ENCODE measurements at regions not wholly inside any gene's neighbourhood (a gene's known extent, or its start where the extent isn't known, plus 50 kb on each side); places are given as distances from the start of the nearest gene placed in this dataset.
A peak's percentile ranks its signal among the peaks of the same experiment; 100 is the strongest.

- DNase-seq = no peak
Observed at GRCh38 chr2:196362973-196363549, 191.7 kb upstream of the STK17B start.

DNA sequence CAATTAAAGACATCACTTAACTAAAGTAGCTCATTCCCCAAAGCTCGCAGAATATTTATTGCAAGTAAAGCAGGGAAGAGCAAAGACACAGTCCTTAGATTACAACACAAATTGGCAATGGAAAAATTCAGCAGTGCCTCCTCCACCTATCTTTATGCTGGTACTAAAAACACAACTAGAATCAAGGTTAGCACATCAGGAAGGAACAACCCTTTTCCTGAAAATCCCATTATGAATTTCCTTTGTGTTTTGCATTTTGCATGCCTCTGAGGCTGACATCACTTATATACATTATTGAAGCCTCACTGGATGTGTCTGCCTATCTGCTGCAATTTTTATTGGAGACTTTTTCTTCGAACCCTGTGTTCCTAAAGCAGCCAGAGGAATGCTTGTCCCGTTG, 193.8 kb upstream of the STK17B start:
- no peak for DNase-seq

DNA sequence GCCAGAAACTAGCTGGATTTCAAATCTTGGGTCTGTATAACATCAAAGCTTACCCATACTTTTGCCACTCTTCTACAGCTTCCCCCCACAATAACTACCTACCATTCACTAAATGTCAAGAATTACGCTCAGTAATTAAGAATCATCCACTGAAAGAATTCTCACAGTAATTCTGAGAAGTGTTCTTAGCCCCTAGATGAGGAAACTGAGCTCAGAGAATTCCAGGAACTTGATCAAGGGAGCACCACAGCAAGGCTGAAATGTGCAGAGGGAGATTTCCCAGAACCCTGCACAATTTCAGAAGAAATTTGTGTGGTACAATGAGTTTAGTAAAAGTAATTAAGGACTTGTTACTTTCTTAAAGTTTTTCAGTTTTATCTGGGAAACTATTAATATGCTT, 194.5 kb upstream of the STK17B start:
- DNase-seq = no peak

DNA sequence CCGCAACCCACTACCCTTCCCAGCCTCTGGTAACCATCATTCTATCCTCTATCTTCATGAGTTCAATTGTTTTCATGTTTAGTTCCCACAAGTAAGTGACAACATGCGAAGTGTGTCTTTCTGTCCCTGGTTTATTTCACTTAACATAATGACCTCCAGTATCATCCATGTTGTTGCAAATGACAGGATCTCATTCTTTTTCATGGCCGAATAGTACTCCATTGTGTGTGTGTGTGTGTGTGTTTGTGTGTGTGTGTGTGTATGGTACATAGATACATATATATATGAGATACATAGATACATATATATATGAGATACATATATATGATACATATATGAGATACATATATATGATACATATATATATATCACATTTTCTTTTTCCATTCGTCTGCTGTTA, 196.3 kb upstream of the STK17B start:
- DNase-seq = no peak

DNA sequence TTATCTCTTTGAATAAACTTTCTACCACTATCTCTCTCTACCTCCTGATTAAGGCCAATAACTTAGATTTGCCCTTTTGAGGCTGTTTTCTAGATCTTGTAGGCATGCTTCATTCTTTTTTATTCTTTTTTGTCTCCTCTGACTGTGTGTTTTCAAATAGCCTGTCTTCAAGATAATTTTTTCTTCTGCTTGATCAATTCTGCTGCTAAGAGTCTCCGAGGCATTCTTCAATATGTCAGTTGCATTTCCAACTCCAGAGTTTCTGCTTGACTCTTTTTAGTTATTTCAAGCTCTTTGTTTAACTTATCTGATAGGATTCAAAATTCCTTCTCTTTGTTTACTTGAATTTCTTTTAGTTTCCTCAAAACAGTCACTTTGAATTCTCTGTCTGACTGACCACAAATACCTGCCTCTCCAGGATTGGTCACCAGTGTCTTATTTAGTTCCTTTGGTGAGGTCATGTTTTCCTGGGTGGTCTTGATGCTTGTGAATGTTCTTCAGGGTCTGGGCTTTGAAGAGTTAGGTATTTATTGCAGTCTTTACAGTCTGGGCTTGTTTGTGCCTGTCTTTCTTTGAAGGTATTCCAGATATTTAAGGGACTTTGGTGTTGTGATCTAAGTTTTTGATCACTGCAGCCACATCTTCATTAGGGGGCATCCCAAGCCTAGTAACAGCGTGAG, 197.3 kb upstream of the STK17B start:
- DNase-seq = no peak

DNA sequence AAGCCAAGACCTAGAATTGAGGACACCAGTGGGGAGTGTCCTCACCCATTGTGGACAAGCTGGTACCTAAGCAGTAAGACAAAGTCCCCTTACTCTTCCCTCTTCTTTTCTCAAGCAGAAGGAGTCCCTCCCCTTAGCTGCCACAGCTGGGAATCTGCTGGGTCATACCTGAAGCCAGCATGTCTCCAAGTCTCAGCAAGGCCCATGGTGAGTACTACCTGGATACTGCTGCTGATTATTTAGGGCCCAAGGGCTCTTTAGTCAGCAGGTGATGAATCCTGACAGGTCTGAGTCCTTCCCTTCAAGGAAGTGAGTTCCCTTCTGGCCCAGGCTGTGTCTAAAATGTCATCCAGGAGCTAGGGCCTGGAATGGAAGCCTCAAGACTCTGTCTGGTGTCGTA, 198.6 kb upstream of the STK17B start:
- no peak for DNase-seq

GRCh38 chr2:196370381-196370780, 199.0 kb upstream of the STK17B start:
- DNase-seq = no peak

DNA sequence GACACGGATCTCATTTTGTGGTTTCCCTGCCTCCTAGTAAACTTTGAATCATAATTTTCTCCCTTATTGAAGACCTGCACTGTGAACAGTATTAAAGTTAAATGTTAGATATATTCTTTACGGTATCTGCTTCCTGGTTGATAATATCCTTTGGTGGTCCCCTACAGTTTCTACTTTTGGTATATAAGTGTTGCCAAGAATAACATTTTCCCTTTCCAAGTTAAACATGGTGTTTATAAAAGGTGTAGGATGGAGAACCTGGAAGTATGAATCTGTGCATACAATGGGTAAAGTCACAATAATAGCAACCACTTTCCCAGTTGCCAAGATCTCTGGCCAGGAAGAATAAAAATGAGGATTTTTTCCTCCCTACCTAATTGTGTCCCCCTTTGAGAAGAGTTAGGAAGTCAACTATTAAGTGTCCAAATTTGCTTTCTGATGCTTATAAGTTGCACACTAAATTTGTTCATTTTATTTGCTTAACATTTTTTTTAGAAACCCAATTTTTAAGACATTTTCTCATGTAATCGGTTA, 201.0 kb upstream of the STK17B start:
- no peak for DNase-seq

- no peak for DNase-seq
Observed at GRCh38 chr2:196372811-196373664, 201.7 kb upstream of the STK17B start.

- peak; percentile 38 to 47 for DNase-seq
Observed at GRCh38 chr2:196376984-196377877, 205.9 kb upstream of the STK17B start.

GRCh38 chr2:196379600-196379999, 208.2 kb upstream of the STK17B start:
- DNase-seq = no peak

- no peak for DNase-seq
Observed at GRCh38 chr2:196380098-196380497, 208.7 kb upstream of the STK17B start.

GRCh38 chr2:196380575-196380974, 209.2 kb upstream of the STK17B start:
- no peak for DNase-seq

DNA sequence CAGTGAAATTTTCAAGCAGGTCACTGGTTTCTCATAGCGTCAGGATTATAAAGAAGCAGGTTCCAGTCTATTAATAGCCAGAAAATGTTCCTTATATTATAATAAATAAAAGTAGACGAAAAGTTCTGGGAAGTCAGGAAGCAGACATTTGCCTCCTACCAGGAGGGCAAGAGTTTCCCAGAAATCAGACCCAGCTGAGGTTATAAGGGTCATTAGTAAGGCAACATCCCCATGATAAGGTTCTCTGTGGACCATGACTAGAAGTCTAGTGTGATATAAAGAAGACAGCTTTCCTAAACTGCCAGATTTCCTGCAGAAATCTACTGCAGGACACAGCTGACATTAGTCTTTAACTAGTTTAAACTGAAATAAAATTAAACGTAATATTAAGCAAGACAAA, 210.1 kb upstream of the STK17B start:
- no peak for DNase-seq

DNA sequence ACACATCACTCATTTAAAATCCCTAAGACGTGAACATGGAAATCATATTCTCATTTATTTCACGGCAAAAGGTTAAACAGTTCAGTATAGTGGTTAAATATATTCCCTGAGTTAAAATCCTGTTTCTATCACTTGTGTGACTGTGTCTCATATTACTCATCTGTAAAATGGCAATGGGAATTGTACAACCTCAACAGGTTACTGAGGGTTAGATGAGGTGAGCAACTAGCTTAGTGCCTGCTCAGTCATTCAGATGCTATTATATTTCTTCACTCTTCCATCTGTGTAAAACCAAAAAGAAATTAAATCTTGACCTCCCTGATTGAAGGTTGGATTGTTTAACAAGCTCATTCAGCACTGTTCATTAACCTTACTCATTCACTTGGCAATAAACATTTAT, 212.4 kb upstream of the STK17B start:
- no peak for DNase-seq

DNA sequence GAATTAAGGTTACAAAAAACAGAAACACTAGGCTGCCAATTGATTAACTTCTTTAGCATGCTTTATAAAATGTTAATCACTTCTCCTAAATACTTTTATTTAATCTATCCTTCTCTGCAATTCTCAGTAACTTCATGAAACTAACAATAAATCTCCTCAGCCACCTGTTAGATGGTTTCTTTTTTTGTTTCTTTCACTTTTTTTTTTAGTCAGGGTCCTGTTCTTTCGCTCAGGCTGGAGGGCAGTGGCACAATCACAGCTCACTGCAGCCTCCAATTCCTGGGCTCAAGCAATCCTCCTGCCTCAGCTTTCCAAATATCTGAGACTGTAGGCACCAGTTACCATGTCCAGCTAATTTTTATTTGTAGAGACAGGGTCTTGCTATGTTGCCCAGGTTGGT, 213.4 kb upstream of the STK17B start:
- DNase-seq = no peak

GRCh38 chr2:196389670-196390069, 218.3 kb upstream of the STK17B start:
- no peak for DNase-seq

GRCh38 chr2:196390243-196391148, 219.1 kb upstream of the STK17B start:
- no peak for DNase-seq

- DNase-seq = no peak
Observed at GRCh38 chr2:196391149-196391479, 219.7 kb upstream of the STK17B start.

GRCh38 chr2:196399096-196399495, 227.7 kb upstream of the STK17B start:
- no peak for DNase-seq
